WTC11 (cell line): ENCODE measurements at regions not wholly inside any gene's neighbourhood (a gene's known extent, or its start where the extent isn't known, plus 50 kb on each side); places are given as distances from the start of the nearest gene placed in this dataset.

ENCODE experiments used
- ATAC-seq: fragments of 200-7000 bp; cut with Tn5 transposase; 2 replicates; pipeline ENCODE4 v1.10.0; 2021; ENCODE audit warnings: mild to moderate bottlenecking, moderate library complexity
- CTCF ChIA-PET: fragments of 300-600 bp; sonication (Branson Sonifier 250); formaldehyde crosslinking; loops from one replicate; lab custom pipeline; 2021; ENCODE audit warnings: antibody characterized with exemption; lab: Charles Lee
- POLR2A ChIA-PET: fragments of 350-600 bp; sonication (Branson Sonifier 250); formaldehyde crosslinking; loops from one replicate; lab custom pipeline; 2021; ENCODE audit warnings: antibody characterized with exemption; lab: Charles Lee
- DNase-seq: peaks from one replicate; pipeline ENCODE4 v3.0.0; 2021; ENCODE audit warnings: low spot score
- H3K27ac Mint-ChIP-seq: 2 replicates; pipeline ENCODE4 v1.8.0; 2021; ENCODE audit warnings: mixed read lengths
- H3K27me3 Mint-ChIP-seq: 2 replicates; pipeline ENCODE4 v1.8.0; 2021; ENCODE audit warnings: low read depth, mild to moderate bottlenecking, moderate library complexity, mixed read lengths
- H3K36me3 Mint-ChIP-seq: 2 replicates; pipeline ENCODE4 v1.8.0; 2021; ENCODE audit warnings: mixed read lengths
- H3K4me1 Mint-ChIP-seq: 2 replicates; pipeline ENCODE4 v1.8.0; 2022; ENCODE audit warnings: mixed read lengths
- H3K4me3 Mint-ChIP-seq: 2 replicates; pipeline ENCODE4 v1.8.0; 2021; ENCODE audit warnings: mild to moderate bottlenecking, moderate library complexity, mixed read lengths
- H3K9me3 Mint-ChIP-seq: 2 replicates; pipeline ENCODE4 v1.8.0; 2021; ENCODE audit warnings: mixed read lengths
- ELF4 ChIP-seq: sonication (generic); formaldehyde crosslinking; IDR thresholded peaks from 2 replicates; pipeline ENCODE4 v1.8.1; 2022; ENCODE audit warnings: low read depth, mild to moderate bottlenecking, moderate library complexity, missing genetic modification reagents
- FOXJ3 ChIP-seq: sonication (generic); formaldehyde crosslinking; IDR thresholded peaks from 2 replicates; pipeline ENCODE4 v1.9.0; 2021; ENCODE audit warnings: missing genetic modification reagents, mild to moderate bottlenecking, borderline replicate concordance
- GABPB1 ChIP-seq: sonication (generic); formaldehyde crosslinking; IDR thresholded peaks from 2 replicates; pipeline ENCODE4 v1.8.1; 2023; ENCODE audit warnings: mild to moderate bottlenecking, missing genetic modification reagents
- HMGA2 ChIP-seq: fragments of 250-450 bp; sonication (Bioruptor Pico); IDR thresholded peaks from 2 replicates; pipeline ENCODE4 v1.4.0; 2021; ENCODE audit warnings: mild to moderate bottlenecking, moderate library complexity
- IRF2 ChIP-seq: sonication (generic); formaldehyde crosslinking; IDR thresholded peaks from 2 replicates; pipeline ENCODE4 v1.8.0; 2022; ENCODE audit warnings: low read depth, missing genetic modification reagents, borderline replicate concordance
- JUN ChIP-seq: sonication (generic); formaldehyde crosslinking; IDR thresholded peaks from 2 replicates; pipeline ENCODE4 v1.8.0; 2023; ENCODE audit warnings: mild to moderate bottlenecking, missing genetic modification reagents
- KAT7 ChIP-seq: sonication (generic); formaldehyde crosslinking; IDR thresholded peaks from 2 replicates; pipeline ENCODE4 v1.8.1; 2023; ENCODE audit warnings: missing genetic modification reagents, mild to moderate bottlenecking, borderline replicate concordance
- MYBL2 ChIP-seq: sonication (generic); formaldehyde crosslinking; IDR thresholded peaks from 2 replicates; pipeline ENCODE4 v1.8.1; 2023; ENCODE audit warnings: mild to moderate bottlenecking, moderate library complexity, missing genetic modification reagents
- NFYB ChIP-seq: sonication (generic); formaldehyde crosslinking; conservative IDR thresholded peaks from 2 replicates; pipeline ENCODE4 v1.8.0; 2022; ENCODE audit warnings: low read depth, missing genetic modification reagents
- NR3C1 ChIP-seq: sonication (generic); formaldehyde crosslinking; conservative IDR thresholded peaks from 2 replicates; pipeline ENCODE4 v1.8.1; 2023; ENCODE audit warnings: low read depth, mild to moderate bottlenecking, missing genetic modification reagents
- SMAD3 ChIP-seq: sonication (generic); formaldehyde crosslinking; IDR thresholded peaks from 2 replicates; pipeline ENCODE4 v1.8.0; 2022; ENCODE audit warnings: missing genetic modification reagents, mild to moderate bottlenecking, borderline replicate concordance
- TCF7 ChIP-seq: sonication (generic); formaldehyde crosslinking; IDR thresholded peaks from 2 replicates; pipeline ENCODE4 v1.8.0; 2022; ENCODE audit warnings: mild to moderate bottlenecking, low read depth, missing genetic modification reagents, moderate library complexity
- TEAD1 ChIP-seq: sonication (generic); formaldehyde crosslinking; IDR thresholded peaks from 2 replicates; pipeline ENCODE4 v1.8.0; 2022; ENCODE audit warnings: mild to moderate bottlenecking, missing genetic modification reagents
- ZBTB21 ChIP-seq: sonication (generic); formaldehyde crosslinking; IDR thresholded peaks from 2 replicates; pipeline ENCODE4 v1.8.1; 2023; ENCODE audit warnings: mild to moderate bottlenecking, missing genetic modification reagents, borderline replicate concordance
- ZNF121 ChIP-seq: sonication (generic); formaldehyde crosslinking; IDR thresholded peaks from 2 replicates; pipeline ENCODE4 v1.8.0; 2023; ENCODE audit warnings: missing genetic modification reagents
- TF ChIP-seq, protein P1 (sequence below): fragments of 250-450 bp; sonication (Bioruptor Pico); IDR thresholded peaks from 2 replicates; pipeline ENCODE4 v1.9.0; 2021; ENCODE audit warnings: mild to moderate bottlenecking
- TF ChIP-seq, protein P2 (sequence below): sonication (generic); formaldehyde crosslinking; IDR thresholded peaks from 2 replicates; pipeline ENCODE4 v1.8.0; 2023; ENCODE audit warnings: mild to moderate bottlenecking, missing genetic modification reagents
- TF ChIP-seq, protein P3 (sequence below): fragments of 250-450 bp; sonication (Bioruptor Pico); IDR thresholded peaks from 2 replicates; pipeline ENCODE4 v1.8.0; 2021; ENCODE audit warnings: mild to moderate bottlenecking
- TF ChIP-seq, protein P4 (sequence below): sonication (generic); formaldehyde crosslinking; IDR thresholded peaks from 2 replicates; pipeline ENCODE4 v1.8.1; 2023; ENCODE audit warnings: mild to moderate bottlenecking, missing genetic modification reagents, borderline replicate concordance
- TF ChIP-seq, protein P5 (sequence below): sonication (generic); formaldehyde crosslinking; IDR thresholded peaks from 2 replicates; pipeline ENCODE4 v1.8.1; 2023; ENCODE audit warnings: mild to moderate bottlenecking, missing genetic modification reagents, moderate library complexity

DNA sequence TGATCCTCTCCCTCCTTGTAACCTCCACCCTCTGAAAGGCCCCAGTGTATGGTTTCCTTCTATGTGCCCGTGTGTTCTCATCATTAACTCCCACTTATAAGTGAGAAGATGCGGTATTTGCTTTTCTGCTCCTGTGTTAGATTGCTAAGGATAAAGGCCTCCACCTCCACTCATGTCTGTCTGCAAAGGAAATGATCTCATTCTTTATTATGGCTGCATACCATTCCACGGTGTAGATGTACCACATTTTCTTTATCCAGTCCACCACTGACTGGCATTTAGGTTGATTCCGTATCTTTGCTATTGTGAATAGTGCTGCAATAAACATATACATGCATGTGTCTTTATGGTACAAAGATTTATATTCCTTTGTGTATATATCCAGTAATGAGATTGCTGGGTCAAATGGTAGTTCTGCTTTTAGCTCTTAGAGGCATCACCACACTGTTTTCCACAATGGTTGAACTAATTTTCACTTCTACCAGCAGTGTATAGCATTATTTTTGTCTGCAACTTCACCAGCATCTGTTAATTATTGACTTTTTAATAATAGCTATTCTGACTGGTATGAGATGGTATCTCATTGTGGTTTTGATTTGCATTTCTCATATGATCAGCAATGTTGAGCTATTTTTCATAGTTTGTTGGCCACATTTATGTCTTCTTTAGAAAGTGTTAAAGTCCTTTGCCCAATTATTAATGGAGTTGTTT lies 1030.9 kb downstream of the FSTL5 start:
- ChIA-PET POLR2A (no interaction called here), CTCF (no interaction called here)
- Mint-ChIP-seq H3K27me3 (no peaks in the 10 kb centered on the region), H3K36me3 (no peaks in the 10 kb centered on the region; the same call in 1 of the 2 replicates), H3K4me3 (no peak overlapping the region), H3K4me1 (no peaks in the 10 kb centered on the region), H3K27ac (no peak overlapping the region), H3K9me3 (peaks cover 7% of the 10 kb centered on the region)
- TF ChIP-seq, protein P1, sequence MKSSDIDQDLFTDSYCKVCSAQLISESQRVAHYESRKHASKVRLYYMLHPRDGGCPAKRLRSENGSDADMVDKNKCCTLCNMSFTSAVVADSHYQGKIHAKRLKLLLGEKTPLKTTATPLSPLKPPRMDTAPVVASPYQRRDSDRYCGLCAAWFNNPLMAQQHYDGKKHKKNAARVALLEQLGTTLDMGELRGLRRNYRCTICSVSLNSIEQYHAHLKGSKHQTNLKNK (CRISPR knock-in tag), result no peak
- TF ChIP-seq KAT7 (CRISPR knock-in tag), result no peak
- TF ChIP-seq ELF4 (CRISPR knock-in tag), result no peak
- TF ChIP-seq GABPB1, result no peak
- no peak for TF ChIP-seq JUN (CRISPR knock-in tag)
- no peak for TF ChIP-seq IRF2
- TF ChIP-seq, protein P2, sequence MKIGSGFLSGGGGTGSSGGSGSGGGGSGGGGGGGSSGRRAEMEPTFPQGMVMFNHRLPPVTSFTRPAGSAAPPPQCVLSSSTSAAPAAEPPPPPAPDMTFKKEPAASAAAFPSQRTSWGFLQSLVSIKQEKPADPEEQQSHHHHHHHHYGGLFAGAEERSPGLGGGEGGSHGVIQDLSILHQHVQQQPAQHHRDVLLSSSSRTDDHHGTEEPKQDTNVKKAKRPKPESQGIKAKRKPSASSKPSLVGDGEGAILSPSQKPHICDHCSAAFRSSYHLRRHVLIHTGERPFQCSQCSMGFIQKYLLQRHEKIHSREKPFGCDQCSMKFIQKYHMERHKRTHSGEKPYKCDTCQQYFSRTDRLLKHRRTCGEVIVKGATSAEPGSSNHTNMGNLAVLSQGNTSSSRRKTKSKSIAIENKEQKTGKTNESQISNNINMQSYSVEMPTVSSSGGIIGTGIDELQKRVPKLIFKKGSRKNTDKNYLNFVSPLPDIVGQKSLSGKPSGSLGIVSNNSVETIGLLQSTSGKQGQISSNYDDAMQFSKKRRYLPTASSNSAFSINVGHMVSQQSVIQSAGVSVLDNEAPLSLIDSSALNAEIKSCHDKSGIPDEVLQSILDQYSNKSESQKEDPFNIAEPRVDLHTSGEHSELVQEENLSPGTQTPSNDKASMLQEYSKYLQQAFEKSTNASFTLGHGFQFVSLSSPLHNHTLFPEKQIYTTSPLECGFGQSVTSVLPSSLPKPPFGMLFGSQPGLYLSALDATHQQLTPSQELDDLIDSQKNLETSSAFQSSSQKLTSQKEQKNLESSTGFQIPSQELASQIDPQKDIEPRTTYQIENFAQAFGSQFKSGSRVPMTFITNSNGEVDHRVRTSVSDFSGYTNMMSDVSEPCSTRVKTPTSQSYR (CRISPR knock-in tag), result no peak
- no peak for TF ChIP-seq HMGA2 (CRISPR knock-in tag)
- no peak for TF ChIP-seq ZNF121 (CRISPR knock-in tag)
- no peak for TF ChIP-seq ZBTB21 (CRISPR knock-in tag)
- TF ChIP-seq, protein P3, sequence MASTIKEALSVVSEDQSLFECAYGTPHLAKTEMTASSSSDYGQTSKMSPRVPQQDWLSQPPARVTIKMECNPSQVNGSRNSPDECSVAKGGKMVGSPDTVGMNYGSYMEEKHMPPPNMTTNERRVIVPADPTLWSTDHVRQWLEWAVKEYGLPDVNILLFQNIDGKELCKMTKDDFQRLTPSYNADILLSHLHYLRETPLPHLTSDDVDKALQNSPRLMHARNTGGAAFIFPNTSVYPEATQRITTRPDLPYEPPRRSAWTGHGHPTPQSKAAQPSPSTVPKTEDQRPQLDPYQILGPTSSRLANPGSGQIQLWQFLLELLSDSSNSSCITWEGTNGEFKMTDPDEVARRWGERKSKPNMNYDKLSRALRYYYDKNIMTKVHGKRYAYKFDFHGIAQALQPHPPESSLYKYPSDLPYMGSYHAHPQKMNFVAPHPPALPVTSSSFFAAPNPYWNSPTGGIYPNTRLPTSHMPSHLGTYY (CRISPR knock-in tag), result no peak
- TF ChIP-seq NFYB (CRISPR knock-in tag), result no peak
- no peak for TF ChIP-seq SMAD3 (CRISPR knock-in tag)
- TF ChIP-seq TCF7, result no peak
- TF ChIP-seq, protein P4, sequence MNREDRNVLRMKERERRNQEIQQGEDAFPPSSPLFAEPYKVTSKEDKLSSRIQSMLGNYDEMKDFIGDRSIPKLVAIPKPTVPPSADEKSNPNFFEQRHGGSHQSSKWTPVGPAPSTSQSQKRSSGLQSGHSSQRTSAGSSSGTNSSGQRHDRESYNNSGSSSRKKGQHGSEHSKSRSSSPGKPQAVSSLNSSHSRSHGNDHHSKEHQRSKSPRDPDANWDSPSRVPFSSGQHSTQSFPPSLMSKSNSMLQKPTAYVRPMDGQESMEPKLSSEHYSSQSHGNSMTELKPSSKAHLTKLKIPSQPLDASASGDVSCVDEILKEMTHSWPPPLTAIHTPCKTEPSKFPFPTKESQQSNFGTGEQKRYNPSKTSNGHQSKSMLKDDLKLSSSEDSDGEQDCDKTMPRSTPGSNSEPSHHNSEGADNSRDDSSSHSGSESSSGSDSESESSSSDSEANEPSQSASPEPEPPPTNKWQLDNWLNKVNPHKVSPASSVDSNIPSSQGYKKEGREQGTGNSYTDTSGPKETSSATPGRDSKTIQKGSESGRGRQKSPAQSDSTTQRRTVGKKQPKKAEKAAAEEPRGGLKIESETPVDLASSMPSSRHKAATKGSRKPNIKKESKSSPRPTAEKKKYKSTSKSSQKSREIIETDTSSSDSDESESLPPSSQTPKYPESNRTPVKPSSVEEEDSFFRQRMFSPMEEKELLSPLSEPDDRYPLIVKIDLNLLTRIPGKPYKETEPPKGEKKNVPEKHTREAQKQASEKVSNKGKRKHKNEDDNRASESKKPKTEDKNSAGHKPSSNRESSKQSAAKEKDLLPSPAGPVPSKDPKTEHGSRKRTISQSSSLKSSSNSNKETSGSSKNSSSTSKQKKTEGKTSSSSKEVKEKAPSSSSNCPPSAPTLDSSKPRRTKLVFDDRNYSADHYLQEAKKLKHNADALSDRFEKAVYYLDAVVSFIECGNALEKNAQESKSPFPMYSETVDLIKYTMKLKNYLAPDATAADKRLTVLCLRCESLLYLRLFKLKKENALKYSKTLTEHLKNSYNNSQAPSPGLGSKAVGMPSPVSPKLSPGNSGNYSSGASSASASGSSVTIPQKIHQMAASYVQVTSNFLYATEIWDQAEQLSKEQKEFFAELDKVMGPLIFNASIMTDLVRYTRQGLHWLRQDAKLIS, result no peak
- TF ChIP-seq MYBL2 (CRISPR knock-in tag), result no peak
- TF ChIP-seq, protein P5, sequence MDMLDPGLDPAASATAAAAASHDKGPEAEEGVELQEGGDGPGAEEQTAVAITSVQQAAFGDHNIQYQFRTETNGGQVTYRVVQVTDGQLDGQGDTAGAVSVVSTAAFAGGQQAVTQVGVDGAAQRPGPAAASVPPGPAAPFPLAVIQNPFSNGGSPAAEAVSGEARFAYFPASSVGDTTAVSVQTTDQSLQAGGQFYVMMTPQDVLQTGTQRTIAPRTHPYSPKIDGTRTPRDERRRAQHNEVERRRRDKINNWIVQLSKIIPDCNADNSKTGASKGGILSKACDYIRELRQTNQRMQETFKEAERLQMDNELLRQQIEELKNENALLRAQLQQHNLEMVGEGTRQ, result no peak
- TF ChIP-seq TEAD1, result no peak
- TF ChIP-seq NR3C1 (CRISPR knock-in tag), result no peak
- no peak for TF ChIP-seq FOXJ3
- ATAC-seq (no peak), DNase-seq (no peak)
